ENCODE measurements at regions not wholly inside any gene's neighbourhood (a gene's known extent, or its start where the extent isn't known, plus 50 kb on each side); places are given as distances from the start of the nearest gene placed in this dataset.

GRCh38 chr2:187884003-187884402 is 329.8 kb upstream of the TFPI start:
- H3K4me3 Mint-ChIP-seq (ENCODE audit: unreplicated experiment), result no peak overlapping the region
- DNase-seq, result no peak
- no peak for TF ChIP-seq CTCF (IDR thresholded peaks at IDR 0.05; ENCODE audit: insufficient read depth in 1 of 2, low read depth in 1 of 2, low read length in 1 of 2, severe bottlenecking in 1 of 2, unreplicated experiment in 1 of 2)
- H3K27me3 Mint-ChIP-seq (ENCODE audit: insufficient read depth, unreplicated experiment), result no peaks in the 10 kb centered on the region
- no peaks in the 10 kb centered on the region for H3K9me3 Mint-ChIP-seq (ENCODE audit: unreplicated experiment)
- Histone ChIP-seq H3K9me3 (no peaks in the 10 kb centered on the region), H3K4me1 (no peaks in the 10 kb centered on the region), H3K4me3 (ENCODE audit: low read depth, low read length) (no peak overlapping the region), H3K27me3 (replicated peaks; ENCODE audit: control insufficient read depth, insufficient read depth, low read length) (no peaks in the 10 kb centered on the region), H3K36me3 (ENCODE audit: control insufficient read depth, insufficient read depth, low read length) (no peaks in the 10 kb centered on the region)
- ChIA-PET POLR2A (no interaction called here), CTCF (no interaction called here)
- no peaks in the 10 kb centered on the region for H3K36me3 Mint-ChIP-seq (ENCODE audit: insufficient read depth, unreplicated experiment)
- intact Hi-C loops (cut with micrococcal nuclease; ENCODE audit: unreplicated experiment), result no loop called here
- H3K4me1 Mint-ChIP-seq (ENCODE audit: low read depth, unreplicated experiment), result no peaks in the 10 kb centered on the region
- no TSS peak for BruUV-seq (replicated peaks)
- no peak overlapping the region for H3K27ac Mint-ChIP-seq (ENCODE audit: unreplicated experiment)

DNA sequence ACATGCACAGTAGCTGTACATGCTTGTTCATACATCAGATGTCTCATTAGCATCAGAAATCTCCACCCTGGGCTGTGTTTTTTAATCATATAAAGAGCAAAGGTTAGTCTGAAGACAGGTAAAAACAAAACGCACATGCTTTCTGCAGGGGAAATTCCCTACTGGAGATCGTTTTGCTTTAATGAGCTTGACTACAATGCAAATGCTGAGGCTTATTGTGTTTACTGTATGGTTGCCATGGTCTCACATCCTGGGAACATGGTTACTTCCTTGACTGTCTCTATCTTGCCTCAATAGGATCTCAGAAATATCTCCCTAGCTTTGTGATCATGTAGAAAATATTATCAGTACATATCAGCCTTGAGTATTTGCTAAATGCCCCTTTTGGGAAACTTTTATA is 336.5 kb upstream of the TFPI start:
- TF ChIP-seq CTCF (IDR thresholded peaks at IDR 0.05; ENCODE audit: insufficient read depth in 1 of 2, low read depth in 1 of 2, low read length in 1 of 2, severe bottlenecking in 1 of 2, unreplicated experiment in 1 of 2), result no peak
- intact Hi-C loops (cut with micrococcal nuclease; ENCODE audit: unreplicated experiment), result no loop called here
- no peaks in the 10 kb centered on the region for H3K9me3 ChIP-seq
- Mint-ChIP-seq H3K36me3 (ENCODE audit: insufficient read depth, unreplicated experiment) (no peaks in the 10 kb centered on the region), H3K27ac (ENCODE audit: unreplicated experiment) (no peak overlapping the region), H3K27me3 (ENCODE audit: insufficient read depth, unreplicated experiment) (no peaks in the 10 kb centered on the region), H3K4me3 (ENCODE audit: unreplicated experiment) (no peak overlapping the region), H3K9me3 (ENCODE audit: unreplicated experiment) (no peaks in the 10 kb centered on the region), H3K4me1 (ENCODE audit: low read depth, unreplicated experiment) (no peaks in the 10 kb centered on the region)
- ChIA-PET CTCF (no interaction called here), POLR2A (no interaction called here)
- H3K36me3 ChIP-seq (ENCODE audit: control insufficient read depth, insufficient read depth, low read length), result no peaks in the 10 kb centered on the region
- DNase-seq, result no peak
- H3K27me3 ChIP-seq (replicated peaks; ENCODE audit: control insufficient read depth, insufficient read depth, low read length), result no peaks in the 10 kb centered on the region
- no TSS peak for BruUV-seq (replicated peaks)
- H3K4me1 ChIP-seq, result no peaks in the 10 kb centered on the region
- H3K4me3 ChIP-seq (ENCODE audit: low read depth, low read length), result no peak overlapping the region

DNA sequence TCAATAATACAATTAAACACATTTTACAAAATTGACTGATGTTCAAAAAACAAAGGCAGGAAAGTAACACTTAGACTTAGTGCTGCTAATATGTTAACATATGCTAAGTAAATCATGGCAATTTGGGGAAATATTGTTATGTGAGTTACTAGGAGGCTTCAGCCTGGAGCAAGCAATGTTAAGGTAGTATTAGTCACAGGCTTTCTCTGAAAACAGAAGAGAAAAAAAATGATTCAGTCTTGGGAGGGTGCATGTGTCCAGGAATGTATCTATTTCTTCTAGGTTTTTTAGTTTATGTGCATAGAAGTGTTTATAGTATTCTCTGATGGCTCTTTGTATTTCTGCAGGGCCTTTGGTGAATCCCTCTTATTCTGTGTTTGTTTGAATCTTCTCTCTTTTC is 345.8 kb upstream of the TFPI start:
- no peak overlapping the region for H3K4me3 ChIP-seq (ENCODE audit: low read depth, low read length)
- TF ChIP-seq CTCF (IDR thresholded peaks at IDR 0.05; ENCODE audit: insufficient read depth in 1 of 2, low read depth in 1 of 2, low read length in 1 of 2, severe bottlenecking in 1 of 2, unreplicated experiment in 1 of 2), result no peak
- Mint-ChIP-seq H3K36me3 (ENCODE audit: insufficient read depth, unreplicated experiment) (no peaks in the 10 kb centered on the region), H3K4me3 (ENCODE audit: unreplicated experiment) (no peak overlapping the region), H3K4me1 (ENCODE audit: low read depth, unreplicated experiment) (no peaks in the 10 kb centered on the region), H3K27me3 (ENCODE audit: insufficient read depth, unreplicated experiment) (no peaks in the 10 kb centered on the region), H3K27ac (ENCODE audit: unreplicated experiment) (no peak overlapping the region), H3K9me3 (ENCODE audit: unreplicated experiment) (no peaks in the 10 kb centered on the region)
- intact Hi-C loops (cut with micrococcal nuclease; ENCODE audit: unreplicated experiment), result no loop called here
- no peaks in the 10 kb centered on the region for H3K36me3 ChIP-seq (ENCODE audit: control insufficient read depth, insufficient read depth, low read length)
- no peaks in the 10 kb centered on the region for H3K27me3 ChIP-seq (replicated peaks; ENCODE audit: control insufficient read depth, insufficient read depth, low read length)
- ChIA-PET CTCF (no interaction called here), POLR2A (no interaction called here)
- H3K9me3 ChIP-seq, result no peaks in the 10 kb centered on the region
- DNase-seq, result no peak
- no TSS peak for BruUV-seq (replicated peaks)
- H3K4me1 ChIP-seq, result no peaks in the 10 kb centered on the region
